Loucy (cell line): ENCODE measurements at regions not wholly inside any gene's neighbourhood (a gene's known extent, or its start where the extent isn't known, plus 50 kb on each side); places are given as distances from the start of the nearest gene placed in this dataset.

Experiments
- H2AFZ ChIP-seq: fragments of 200-600 bp; sonication (generic); 2 replicates; pipeline ENCODE4 v1.6.0; 2016; ENCODE audit warnings: antibody characterized with exemption, mild to moderate bottlenecking, low read length, moderate library complexity
- H3F3A ChIP-seq: fragments of 200-600 bp; 2 replicates; pipeline ENCODE4 v1.6.0; 2016; ENCODE audit warnings: antibody characterized with exemption, low read depth, mild to moderate bottlenecking
- H3K27me3 ChIP-seq: fragments of 200-600 bp; sonication (generic); 2 replicates; pipeline ENCODE4 v1.6.1; 2014; ENCODE audit warnings: low read length, mild to moderate bottlenecking; ENCODE audit not compliant: insufficient read depth, poor library complexity, severe bottlenecking
- H3K36me3 ChIP-seq: fragments of 200-600 bp; sonication (generic); 2 replicates; pipeline ENCODE4 v1.6.1; 2016; ENCODE audit warnings: low read length; ENCODE audit not compliant: insufficient read depth
- H3K4me1 ChIP-seq: fragments of 200-600 bp; sonication (generic); 2 replicates; pipeline ENCODE4 v1.5.1; 2014; ENCODE audit warnings: low read length, mild to moderate bottlenecking; ENCODE audit not compliant: insufficient read depth, poor library complexity, severe bottlenecking
- H3K4me2 ChIP-seq: fragments of 200-600 bp; sonication (generic); 2 replicates; pipeline ENCODE4 v1.6.0; 2014; ENCODE audit warnings: antibody characterized with exemption, low read length, low read depth, mild to moderate bottlenecking; ENCODE audit not compliant: poor library complexity, severe bottlenecking
- H3K4me3 ChIP-seq: fragments of 200-600 bp; sonication (generic); 2 replicates; pipeline ENCODE4 v1.5.1; 2014; ENCODE audit warnings: low read length, mild to moderate bottlenecking, mixed read lengths; ENCODE audit not compliant: poor library complexity, severe bottlenecking
- H3K79me2 ChIP-seq: fragments of 200-600 bp; sonication (generic); 2 replicates; pipeline ENCODE4 v1.6.1; 2014; ENCODE audit warnings: low read length; ENCODE audit not compliant: insufficient read depth
- H3K9ac ChIP-seq: fragments of 200-600 bp; sonication (generic); 2 replicates; pipeline ENCODE4 v1.6.0; 2014; ENCODE audit warnings: mild to moderate bottlenecking, low read depth, low read length, moderate library complexity; ENCODE audit not compliant: poor library complexity, severe bottlenecking
- H3K9me2 ChIP-seq: fragments of 200-600 bp; sonication (generic); replicated peaks from 2 replicates; pipeline ENCODE4 v1.6.1; 2016; ENCODE audit warnings: low read depth, low read length, mixed read lengths
- H3K9me3 ChIP-seq: fragments of 200-600 bp; sonication (generic); 2 replicates; pipeline ENCODE4 v1.6.1; 2014; ENCODE audit warnings: mild to moderate bottlenecking, antibody characterized with exemption, low read length, low read depth; ENCODE audit not compliant: insufficient read depth
- H4K20me1 ChIP-seq: fragments of 200-600 bp; sonication (generic); 2 replicates; pipeline ENCODE4 v1.6.0; 2014; ENCODE audit warnings: antibody characterized with exemption, low read length, mild to moderate bottlenecking; ENCODE audit not compliant: insufficient read depth, poor library complexity, severe bottlenecking
- EZH2phosphoT487 ChIP-seq: fragments of 200-600 bp; IDR thresholded peaks from 2 replicates; pipeline ENCODE4 v1.6.1; 2018; ENCODE audit warnings: antibody characterized with exemption, mild to moderate bottlenecking, moderate library complexity, borderline replicate concordance
- TF ChIP-seq, protein P1 (sequence below): fragments of 200-600 bp; sonication (generic); conservative IDR thresholded peaks from 2 replicates; pipeline ENCODE4 v1.5.1; 2014; ENCODE audit warnings: mild to moderate bottlenecking, antibody characterized with exemption, low read length

DNA sequence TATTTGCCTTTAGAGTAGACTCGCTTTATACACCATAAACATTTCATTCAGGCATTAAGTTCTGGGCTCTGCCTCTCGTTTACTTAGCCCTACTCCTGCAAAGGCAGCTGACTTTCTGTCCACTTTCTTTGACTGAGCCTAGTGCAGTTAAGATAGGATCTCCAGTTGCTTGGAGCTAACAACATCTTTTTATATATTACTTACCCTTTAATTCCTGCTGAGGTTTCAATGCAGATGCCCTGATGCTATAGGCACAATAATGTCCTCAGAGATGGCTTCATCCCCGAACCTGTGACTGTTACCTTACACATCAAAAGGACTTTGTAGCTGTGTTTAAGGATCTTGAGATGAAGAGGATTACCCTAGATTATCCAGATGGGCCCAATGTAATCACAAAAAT lies 505.8 kb upstream of the TNP1 start:
- TF ChIP-seq EZH2phosphoT487, result no peak
- TF ChIP-seq, protein P1, sequence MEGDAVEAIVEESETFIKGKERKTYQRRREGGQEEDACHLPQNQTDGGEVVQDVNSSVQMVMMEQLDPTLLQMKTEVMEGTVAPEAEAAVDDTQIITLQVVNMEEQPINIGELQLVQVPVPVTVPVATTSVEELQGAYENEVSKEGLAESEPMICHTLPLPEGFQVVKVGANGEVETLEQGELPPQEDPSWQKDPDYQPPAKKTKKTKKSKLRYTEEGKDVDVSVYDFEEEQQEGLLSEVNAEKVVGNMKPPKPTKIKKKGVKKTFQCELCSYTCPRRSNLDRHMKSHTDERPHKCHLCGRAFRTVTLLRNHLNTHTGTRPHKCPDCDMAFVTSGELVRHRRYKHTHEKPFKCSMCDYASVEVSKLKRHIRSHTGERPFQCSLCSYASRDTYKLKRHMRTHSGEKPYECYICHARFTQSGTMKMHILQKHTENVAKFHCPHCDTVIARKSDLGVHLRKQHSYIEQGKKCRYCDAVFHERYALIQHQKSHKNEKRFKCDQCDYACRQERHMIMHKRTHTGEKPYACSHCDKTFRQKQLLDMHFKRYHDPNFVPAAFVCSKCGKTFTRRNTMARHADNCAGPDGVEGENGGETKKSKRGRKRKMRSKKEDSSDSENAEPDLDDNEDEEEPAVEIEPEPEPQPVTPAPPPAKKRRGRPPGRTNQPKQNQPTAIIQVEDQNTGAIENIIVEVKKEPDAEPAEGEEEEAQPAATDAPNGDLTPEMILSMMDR, result no peak
- no peak overlapping the region for H2AFZ ChIP-seq
- no peaks in the 10 kb centered on the region for H3K9me3 ChIP-seq
- H3K4me1 ChIP-seq, result no peaks in the 10 kb centered on the region
- no peaks in the 10 kb centered on the region for H3K27me3 ChIP-seq
- H3F3A ChIP-seq, result no peaks in the 10 kb centered on the region
- no peaks in the 10 kb centered on the region for H3K36me3 ChIP-seq
- no peak overlapping the region for H3K9ac ChIP-seq
- H3K4me3 ChIP-seq, result no peak overlapping the region
- no peaks in the 10 kb centered on the region for H4K20me1 ChIP-seq
- H3K79me2 ChIP-seq, result no peaks in the 10 kb centered on the region
- no peaks in the 10 kb centered on the region for H3K9me2 ChIP-seq
- H3K4me2 ChIP-seq, result no peak overlapping the region

DNA sequence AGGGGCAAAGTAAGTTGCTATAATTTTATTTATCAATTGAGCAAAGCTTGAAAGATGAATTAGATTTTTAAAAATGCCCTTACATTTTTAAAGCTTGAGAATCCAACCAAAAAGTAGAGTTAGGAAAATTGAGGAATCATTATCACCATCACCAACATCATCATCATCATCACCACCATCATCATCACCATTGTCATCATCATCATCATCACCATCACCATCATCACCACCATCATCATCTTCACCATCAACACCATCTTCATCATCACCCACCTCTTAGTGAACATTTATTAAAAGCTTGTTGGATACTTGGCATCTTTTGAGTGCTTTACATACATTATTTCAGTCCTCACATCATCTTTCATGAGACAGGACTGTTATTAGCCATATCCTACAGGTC lies 504.4 kb upstream of the TNP1 start:
- no peak overlapping the region for H3K4me3 ChIP-seq
- H3K4me1 ChIP-seq, result no peaks in the 10 kb centered on the region
- no peak overlapping the region for H3K4me2 ChIP-seq
- TF ChIP-seq EZH2phosphoT487, result no peak
- TF ChIP-seq, protein P1, result no peak
- no peaks in the 10 kb centered on the region for H3K36me3 ChIP-seq
- no peaks in the 10 kb centered on the region for H3K9me3 ChIP-seq
- H4K20me1 ChIP-seq, result no peaks in the 10 kb centered on the region
- no peaks in the 10 kb centered on the region for H3K79me2 ChIP-seq
- no peaks in the 10 kb centered on the region for H3K27me3 ChIP-seq
- no peaks in the 10 kb centered on the region for H3K9me2 ChIP-seq
- no peak overlapping the region for H2AFZ ChIP-seq
- no peak overlapping the region for H3K9ac ChIP-seq
- H3F3A ChIP-seq, result no peaks in the 10 kb centered on the region

DNA sequence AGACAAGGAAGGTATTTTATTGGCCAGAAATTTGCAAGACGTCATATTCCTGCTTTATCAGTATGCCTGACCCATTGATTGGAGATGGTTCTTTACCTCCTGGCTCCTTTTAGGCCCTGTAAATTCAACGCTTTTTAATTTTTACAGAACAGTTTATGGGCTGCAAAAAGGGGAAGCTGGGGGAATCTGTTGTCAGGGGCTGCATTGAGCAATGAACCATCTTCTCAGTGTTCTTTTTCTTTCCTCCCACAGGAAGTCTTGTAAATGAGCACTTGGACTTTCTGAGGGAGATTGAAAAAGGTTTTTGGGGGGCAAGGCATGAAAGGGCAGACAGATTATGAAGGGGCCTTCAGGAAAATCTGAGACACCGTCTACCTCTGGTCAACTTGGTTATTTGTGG lies 503.6 kb upstream of the TNP1 start:
- Histone ChIP-seq H3K79me2 (no peaks in the 10 kb centered on the region), H3K4me1 (no peaks in the 10 kb centered on the region), H3K36me3 (no peaks in the 10 kb centered on the region), H3F3A (no peaks in the 10 kb centered on the region), H3K4me3 (no peak overlapping the region), H3K9me3 (no peaks in the 10 kb centered on the region), H3K9me2 (no peaks in the 10 kb centered on the region), H4K20me1 (no peaks in the 10 kb centered on the region), H3K9ac (no peak overlapping the region), H3K27me3 (no peaks in the 10 kb centered on the region), H2AFZ (no peak overlapping the region), H3K4me2 (no peak overlapping the region)
- TF ChIP-seq, protein P1, result no peak
- TF ChIP-seq EZH2phosphoT487, result no peak
